ENCODE measurements at regions not wholly inside any gene's neighbourhood (a gene's known extent, or its start where the extent isn't known, plus 50 kb on each side); places are given as distances from the start of the nearest gene placed in this dataset.
"Not testable (repeated sequence)": the region's sequence is repeated elsewhere in the genome, so short reads cannot be mapped to it uniquely, and the experiment has no call there.

- H3K4me3 Mint-ChIP-seq; POLR2A ChIA-PET (ENCODE audit: partially characterized antibody); intact Hi-C loops (cut with micrococcal nuclease); DNase-seq; H3K9me3 ChIP-seq (ENCODE audit: control insufficient read depth in 1 of 2, low read length in 2 of 2); H3K27ac Mint-ChIP-seq; H3K27me3 Mint-ChIP-seq; H3K4me3 ChIP-seq (ENCODE audit: low read length in 2 of 2); H3K27me3 ChIP-seq (ENCODE audit: insufficient read depth, low read length); H3K27ac ChIP-seq (ENCODE audit: low read depth, low read length); H3K4me1 Mint-ChIP-seq; H3K36me3 ChIP-seq (ENCODE audit: insufficient read depth, low read length); H3K4me1 ChIP-seq (ENCODE audit: insufficient read depth, low read length); H3K36me3 Mint-ChIP-seq; H3K9me3 Mint-ChIP-seq; CTCF ChIA-PET (ENCODE audit: partially characterized antibody): not testable (repeated sequence)
Measured at GRCh38 chr5:74388411-74388810, 252.1 kb downstream of the ENC1 start.

GRCh38 chr5:74386571-74387334 lies 253.8 kb downstream of the ENC1 start:
- no peaks in the 10 kb centered on the region for H3K36me3 ChIP-seq (ENCODE audit: insufficient read depth, low read length)
- no peaks in the 10 kb centered on the region for H3K9me3 ChIP-seq (ENCODE audit: control insufficient read depth in 1 of 2, low read length in 2 of 2)
- H3K27ac ChIP-seq (ENCODE audit: low read depth, low read length), result no peak overlapping the region
- H3K36me3 Mint-ChIP-seq, result no peaks in the 10 kb centered on the region
- CTCF ChIA-PET (ENCODE audit: partially characterized antibody), result no interaction called here
- intact Hi-C loops (cut with micrococcal nuclease), result no loop called here
- no peaks in the 10 kb centered on the region for H3K4me1 Mint-ChIP-seq
- DNase-seq, result no peak
- no peak overlapping the region for H3K4me3 Mint-ChIP-seq
- H3K27ac Mint-ChIP-seq, result no peak overlapping the region
- peaks cover 2 to 7% of the 10 kb centered on the region in 2 donors for H3K27me3 Mint-ChIP-seq
- no peaks in the 10 kb centered on the region for H3K4me1 ChIP-seq (ENCODE audit: insufficient read depth, low read length)
- H3K9me3 Mint-ChIP-seq, result no peaks in the 10 kb centered on the region
- no peaks in the 10 kb centered on the region for H3K27me3 ChIP-seq (ENCODE audit: insufficient read depth, low read length)
- H3K4me3 ChIP-seq (ENCODE audit: low read length in 2 of 2), result no peak overlapping the region
- POLR2A ChIA-PET (ENCODE audit: partially characterized antibody), result no interaction called here

- Mint-ChIP-seq H3K36me3 (no peaks in the 10 kb centered on the region), H3K4me3 (no peak overlapping the region), H3K27me3 (peaks cover 2 to 7% of the 10 kb centered on the region in 2 donors), H3K27ac (no peak overlapping the region), H3K4me1 (no peaks in the 10 kb centered on the region), H3K9me3 (no peaks in the 10 kb centered on the region)
- ChIA-PET CTCF (ENCODE audit: partially characterized antibody) (no interaction called here), POLR2A (ENCODE audit: partially characterized antibody) (no interaction called here)
- Histone ChIP-seq H3K9me3 (ENCODE audit: control insufficient read depth in 1 of 2, low read length in 2 of 2) (no peaks in the 10 kb centered on the region), H3K4me1 (ENCODE audit: insufficient read depth, low read length) (no peaks in the 10 kb centered on the region), H3K36me3 (ENCODE audit: insufficient read depth, low read length) (no peaks in the 10 kb centered on the region), H3K27ac (ENCODE audit: low read depth, low read length) (no peak overlapping the region), H3K27me3 (ENCODE audit: insufficient read depth, low read length) (no peaks in the 10 kb centered on the region), H3K4me3 (ENCODE audit: low read length in 2 of 2) (no peak overlapping the region)
- no peak for DNase-seq
- intact Hi-C loops (cut with micrococcal nuclease), result no loop called here
Measured at GRCh38 chr5:74384851-74385250, 255.7 kb downstream of the ENC1 start.

DNA sequence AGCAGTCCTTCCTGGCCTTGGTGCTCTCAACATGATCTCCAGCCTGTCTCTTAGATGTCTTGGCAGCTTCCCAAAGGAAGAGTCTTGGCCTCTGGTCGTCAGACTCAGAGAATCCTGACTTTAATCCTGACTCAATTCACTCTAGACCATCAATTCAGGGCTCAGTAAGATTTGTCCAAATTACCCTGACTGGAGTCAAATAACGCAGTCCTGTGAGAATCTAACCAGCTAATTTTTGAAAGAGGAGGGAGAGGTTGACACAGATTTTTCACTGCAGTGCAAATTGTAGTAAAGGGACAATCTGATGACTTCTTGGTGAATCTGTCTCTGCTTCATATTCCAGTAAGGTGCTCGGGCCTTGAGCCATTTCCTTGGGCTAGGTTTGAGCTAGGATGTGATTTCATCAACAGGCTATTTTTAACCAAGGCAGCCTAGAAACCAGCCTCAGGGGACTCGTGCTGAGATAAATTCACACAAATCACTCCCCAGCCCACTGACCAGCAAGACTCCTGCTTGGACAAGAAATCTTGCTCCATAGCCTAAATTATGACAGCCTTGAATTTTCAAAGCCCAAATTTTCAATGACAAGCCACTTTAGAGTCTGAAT lies 257.4 kb downstream of the ENC1 start:
- Mint-ChIP-seq H3K27me3 (peaks cover 2 to 9% of the 10 kb centered on the region in 2 donors), H3K36me3 (no peaks in the 10 kb centered on the region), H3K9me3 (no peaks in the 10 kb centered on the region), H3K4me3 (no peak overlapping the region), H3K4me1 (no peaks in the 10 kb centered on the region), H3K27ac (no peak overlapping the region)
- no peaks in the 10 kb centered on the region for H3K9me3 ChIP-seq (ENCODE audit: control insufficient read depth in 1 of 2, low read length in 2 of 2)
- CTCF ChIA-PET (ENCODE audit: partially characterized antibody), result no interaction called here
- POLR2A ChIA-PET (ENCODE audit: partially characterized antibody), result no interaction called here
- no peak for DNase-seq
- no peaks in the 10 kb centered on the region for H3K36me3 ChIP-seq (ENCODE audit: insufficient read depth, low read length)
- H3K27me3 ChIP-seq (ENCODE audit: insufficient read depth, low read length), result no peaks in the 10 kb centered on the region
- H3K4me1 ChIP-seq (ENCODE audit: insufficient read depth, low read length), result no peaks in the 10 kb centered on the region
- no peak overlapping the region for H3K4me3 ChIP-seq (ENCODE audit: low read length in 2 of 2)
- intact Hi-C loops (cut with micrococcal nuclease), result no loop called here
- H3K27ac ChIP-seq (ENCODE audit: low read depth, low read length), result no peak overlapping the region

DNA sequence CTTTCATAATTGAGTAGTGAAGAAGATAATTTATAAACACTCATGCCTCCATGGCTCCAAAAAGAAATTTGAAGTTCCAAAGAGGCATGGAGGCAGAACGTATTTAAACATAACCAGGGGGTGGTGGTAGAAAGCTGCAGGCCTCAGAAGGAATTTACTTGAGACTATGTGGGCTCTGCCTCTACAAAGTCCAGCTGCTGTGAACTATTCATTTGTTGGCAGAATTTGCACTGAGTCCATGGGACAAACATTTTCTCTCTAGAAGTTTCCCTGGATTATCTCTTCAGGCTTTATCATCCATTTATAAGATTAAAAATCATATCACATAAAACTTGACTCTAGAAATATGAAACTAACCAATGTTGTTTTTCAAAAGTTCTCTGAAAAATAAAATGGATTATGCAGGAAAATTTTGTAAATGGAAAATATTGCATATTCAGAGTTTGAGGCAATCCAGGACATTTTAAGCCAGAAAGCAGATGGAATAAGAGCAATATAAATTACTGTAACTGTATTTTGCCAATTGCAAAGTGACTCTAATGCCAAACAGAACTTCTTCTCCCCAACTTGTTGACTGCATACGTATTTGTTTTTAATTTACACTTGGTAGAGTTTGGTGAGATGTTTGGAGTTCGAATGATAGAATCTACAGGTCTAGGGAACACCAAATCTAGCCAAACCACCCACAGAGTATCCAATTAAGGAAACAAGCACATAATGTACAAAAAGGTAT lies 258.2 kb downstream of the ENC1 start:
- H3K9me3 ChIP-seq (ENCODE audit: control insufficient read depth in 1 of 2, low read length in 2 of 2), result no peaks in the 10 kb centered on the region
- H3K36me3 ChIP-seq (ENCODE audit: insufficient read depth, low read length), result no peaks in the 10 kb centered on the region
- Mint-ChIP-seq H3K36me3 (no peaks in the 10 kb centered on the region), H3K27me3 (peaks cover 2 to 9% of the 10 kb centered on the region in 2 donors), H3K9me3 (no peaks in the 10 kb centered on the region), H3K4me1 (no peaks in the 10 kb centered on the region), H3K27ac (no peak overlapping the region), H3K4me3 (no peak overlapping the region)
- POLR2A ChIA-PET (ENCODE audit: partially characterized antibody), result no interaction called here
- no peak overlapping the region for H3K4me3 ChIP-seq (ENCODE audit: low read length in 2 of 2)
- no peak for DNase-seq
- no peak overlapping the region for H3K27ac ChIP-seq (ENCODE audit: low read depth, low read length)
- CTCF ChIA-PET (ENCODE audit: partially characterized antibody), result no interaction called here
- H3K4me1 ChIP-seq (ENCODE audit: insufficient read depth, low read length), result no peaks in the 10 kb centered on the region
- intact Hi-C loops (cut with micrococcal nuclease), result no loop called here
- H3K27me3 ChIP-seq (ENCODE audit: insufficient read depth, low read length), result no peaks in the 10 kb centered on the region

DNA sequence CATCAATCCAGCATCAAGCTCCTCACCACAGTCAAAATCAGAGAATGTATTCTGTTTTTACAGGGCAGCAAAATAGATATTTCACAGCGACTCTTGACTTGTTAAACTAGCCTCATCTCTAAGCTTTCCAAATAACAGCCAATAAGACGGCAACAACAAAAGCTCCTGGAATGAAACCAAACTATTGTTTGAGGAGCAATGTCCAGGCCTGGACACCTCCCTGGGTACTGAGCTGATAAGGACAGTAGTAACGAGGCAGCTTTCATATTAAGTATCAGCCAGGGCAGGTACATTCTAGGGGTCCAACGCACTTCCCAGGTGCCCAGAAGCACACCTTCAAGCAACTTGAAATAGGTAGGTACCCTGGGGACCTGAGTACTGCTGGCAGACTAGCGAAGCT lies 260.3 kb downstream of the ENC1 start:
- CTCF ChIA-PET (ENCODE audit: partially characterized antibody), result interaction anchor here (0.6 to 0.8 kb wide), 2 partner anchors 22 to 35 kb away, joined by 3 to 4 read pairs; no protein-coding TSS in a partner anchor
- POLR2A ChIA-PET (ENCODE audit: partially characterized antibody), result no interaction called here
- Histone ChIP-seq H3K9me3 (ENCODE audit: control insufficient read depth in 1 of 2, low read length in 2 of 2) (no peaks in the 10 kb centered on the region), H3K4me3 (ENCODE audit: low read length in 2 of 2) (no peak overlapping the region), H3K36me3 (ENCODE audit: insufficient read depth, low read length) (no peaks in the 10 kb centered on the region), H3K27me3 (ENCODE audit: insufficient read depth, low read length) (no peaks in the 10 kb centered on the region), H3K4me1 (ENCODE audit: insufficient read depth, low read length) (no peaks in the 10 kb centered on the region), H3K27ac (ENCODE audit: low read depth, low read length) (no peak overlapping the region)
- no peaks in the 10 kb centered on the region for H3K4me1 Mint-ChIP-seq
- intact Hi-C loops (cut with micrococcal nuclease), result no loop called here
- no peak overlapping the region for H3K27ac Mint-ChIP-seq
- no peak for DNase-seq
- no peaks in the 10 kb centered on the region for H3K36me3 Mint-ChIP-seq
- no peak overlapping the region for H3K4me3 Mint-ChIP-seq
- no peaks in the 10 kb centered on the region for H3K9me3 Mint-ChIP-seq
- H3K27me3 Mint-ChIP-seq, result peaks cover 2 to 5% of the 10 kb centered on the region in 2 donors

GRCh38 chr5:74378464-74378863 lies 262.1 kb downstream of the ENC1 start:
- no peak for DNase-seq
- H3K4me1 ChIP-seq (ENCODE audit: insufficient read depth, low read length), result no peaks in the 10 kb centered on the region
- no peaks in the 10 kb centered on the region for H3K36me3 ChIP-seq (ENCODE audit: insufficient read depth, low read length)
- H3K27ac ChIP-seq (ENCODE audit: low read depth, low read length), result no peak overlapping the region
- ChIA-PET CTCF (ENCODE audit: partially characterized antibody) (no interaction called here), POLR2A (ENCODE audit: partially characterized antibody) (no interaction called here)
- no peak overlapping the region for H3K4me3 Mint-ChIP-seq
- no peaks in the 10 kb centered on the region for H3K9me3 ChIP-seq (ENCODE audit: control insufficient read depth in 1 of 2, low read length in 2 of 2)
- H3K4me3 ChIP-seq (ENCODE audit: low read length in 2 of 2), result no peak overlapping the region
- no peak overlapping the region for H3K27ac Mint-ChIP-seq
- no peaks in the 10 kb centered on the region for H3K4me1 Mint-ChIP-seq
- H3K27me3 ChIP-seq (ENCODE audit: insufficient read depth, low read length), result no peaks in the 10 kb centered on the region
- H3K27me3 Mint-ChIP-seq, result peaks cover 0 to 2% of the 10 kb centered on the region in 2 donors
- intact Hi-C loops (cut with micrococcal nuclease), result no loop called here
- no peaks in the 10 kb centered on the region for H3K36me3 Mint-ChIP-seq
- no peaks in the 10 kb centered on the region for H3K9me3 Mint-ChIP-seq

Measured in CD4-positive, alpha-beta memory T cell (primary cell).